Endodermal cell (in vitro differentiated cells): ENCODE measurements at regions not wholly inside any gene's neighbourhood (a gene's known extent, or its start where the extent isn't known, plus 50 kb on each side); places are given as distances from the start of the nearest gene placed in this dataset.

Experiments
- DNase-seq: peaks from one replicate; pipeline ENCODE4 v3.0.0-alpha.2; 2017
- H3K27ac ChIP-seq: 2 replicates; pipeline ENCODE4 v1.5.1; 2013; ENCODE audit warnings: mild to moderate bottlenecking, low read depth, low read length, moderate library complexity
- H3K27me3 ChIP-seq: 2 replicates; pipeline ENCODE4 v1.6.1; 2013; ENCODE audit warnings: mild to moderate bottlenecking, low read length, moderate library complexity; ENCODE audit not compliant: insufficient read depth, control insufficient read depth, poor library complexity, severe bottlenecking
- H3K36me3 ChIP-seq: 2 replicates; pipeline ENCODE4 v1.7.0; 2013; ENCODE audit warnings: mild to moderate bottlenecking, low read length, moderate library complexity; ENCODE audit not compliant: control insufficient read depth, insufficient read depth
- H3K4me1 ChIP-seq: one replicate; pipeline ENCODE4 v1.7.0; 2013; ENCODE audit warnings: low read length; ENCODE audit not compliant: control insufficient read depth, insufficient read depth
- H3K4me3 ChIP-seq: 2 replicates; pipeline ENCODE4 v1.5.1; 2013; ENCODE audit warnings: mild to moderate bottlenecking, low read length, moderate library complexity
- H3K9ac ChIP-seq: 2 replicates; pipeline ENCODE4 v1.6.1; 2013; ENCODE audit warnings: mild to moderate bottlenecking, low read length, moderate library complexity; ENCODE audit not compliant: poor library complexity, severe bottlenecking; ENCODE audit errors: extremely low read depth
- H3K9me3 ChIP-seq: 2 replicates; pipeline ENCODE4 v1.6.1; 2013; ENCODE audit warnings: mild to moderate bottlenecking, low read length, moderate library complexity; ENCODE audit not compliant: control insufficient read depth
- H3K27ac Mint-ChIP-seq: 2 replicates; pipeline ENCODE4 v1.8.0; 2020; ENCODE audit warnings: mixed read lengths
- H3K27me3 Mint-ChIP-seq: 2 replicates; pipeline ENCODE4 v1.8.0; 2021; ENCODE audit warnings: mild to moderate bottlenecking, mixed read lengths; ENCODE audit not compliant: insufficient read depth
- H3K36me3 Mint-ChIP-seq: 2 replicates; pipeline ENCODE4 v1.8.0; 2020; ENCODE audit warnings: low read depth, mixed read lengths
- H3K4me1 Mint-ChIP-seq: 2 replicates; pipeline ENCODE4 v1.8.0; 2020; ENCODE audit warnings: mixed read lengths
- H3K4me3 Mint-ChIP-seq: 2 replicates; pipeline ENCODE4 v1.8.0; 2020; ENCODE audit warnings: mild to moderate bottlenecking, moderate library complexity, mixed read lengths
- H3K9me3 Mint-ChIP-seq: 2 replicates; pipeline ENCODE4 v1.8.0; 2020; ENCODE audit warnings: mild to moderate bottlenecking, mixed read lengths
- WGBS, 2 experiments: methylation state at CpG; one replicate each; pipeline versions ENCODE4 v1.1.5 to v1.1.7; 2013; ENCODE audit warnings: missing lambda C conversion rate in 2 of 2, mixed read lengths in 1 of 2; ENCODE audit not compliant: insufficient coverage in 1 of 2, insufficient read length in 1 of 2; 5-methylcytosine and 5-hydroxymethylcytosine counted together
- TF ChIP-seq, protein P1 (sequence below): fragments of 200-600 bp; sonication (generic); conservative IDR thresholded peaks from 2 replicates; pipeline ENCODE4 v1.5.0; 2021; ENCODE audit warnings: antibody characterized with exemption, mild to moderate bottlenecking

- no peaks in the 10 kb centered on the region for H3K27me3 Mint-ChIP-seq
- no peaks in the 10 kb centered on the region for H3K9me3 Mint-ChIP-seq
- TF ChIP-seq, protein P1, sequence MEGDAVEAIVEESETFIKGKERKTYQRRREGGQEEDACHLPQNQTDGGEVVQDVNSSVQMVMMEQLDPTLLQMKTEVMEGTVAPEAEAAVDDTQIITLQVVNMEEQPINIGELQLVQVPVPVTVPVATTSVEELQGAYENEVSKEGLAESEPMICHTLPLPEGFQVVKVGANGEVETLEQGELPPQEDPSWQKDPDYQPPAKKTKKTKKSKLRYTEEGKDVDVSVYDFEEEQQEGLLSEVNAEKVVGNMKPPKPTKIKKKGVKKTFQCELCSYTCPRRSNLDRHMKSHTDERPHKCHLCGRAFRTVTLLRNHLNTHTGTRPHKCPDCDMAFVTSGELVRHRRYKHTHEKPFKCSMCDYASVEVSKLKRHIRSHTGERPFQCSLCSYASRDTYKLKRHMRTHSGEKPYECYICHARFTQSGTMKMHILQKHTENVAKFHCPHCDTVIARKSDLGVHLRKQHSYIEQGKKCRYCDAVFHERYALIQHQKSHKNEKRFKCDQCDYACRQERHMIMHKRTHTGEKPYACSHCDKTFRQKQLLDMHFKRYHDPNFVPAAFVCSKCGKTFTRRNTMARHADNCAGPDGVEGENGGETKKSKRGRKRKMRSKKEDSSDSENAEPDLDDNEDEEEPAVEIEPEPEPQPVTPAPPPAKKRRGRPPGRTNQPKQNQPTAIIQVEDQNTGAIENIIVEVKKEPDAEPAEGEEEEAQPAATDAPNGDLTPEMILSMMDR, result no peak
Observed at GRCh38 chr6:65803186-65803585, 96.2 kb upstream of the EYS start.

GRCh38 chr6:65799389-65799788, 92.4 kb upstream of the EYS start:
- Histone ChIP-seq H3K9ac (no peak overlapping the region), H3K27me3 (no peaks in the 10 kb centered on the region), H3K36me3 (no peaks in the 10 kb centered on the region), H3K4me3 (no peak overlapping the region), H3K27ac (no peak overlapping the region), H3K4me1 (no peaks in the 10 kb centered on the region), H3K9me3 (no peaks in the 10 kb centered on the region)
- TF ChIP-seq, protein P1, result no peak
- Mint-ChIP-seq H3K4me1 (no peaks in the 10 kb centered on the region), H3K27me3 (no peaks in the 10 kb centered on the region), H3K36me3 (no peaks in the 10 kb centered on the region), H3K9me3 (no peaks in the 10 kb centered on the region), H3K4me3 (no peak overlapping the region), H3K27ac (no peak overlapping the region)
- DNase-seq, result no peak

More at GRCh38 chr6:65803186-65803585, 96.2 kb upstream of the EYS start:
- Histone ChIP-seq H3K27me3 (no peaks in the 10 kb centered on the region), H3K36me3 (no peaks in the 10 kb centered on the region), H3K9ac (no peak overlapping the region), H3K27ac (no peak overlapping the region), H3K4me3 (no peak overlapping the region), H3K4me1 (no peaks in the 10 kb centered on the region), H3K9me3 (no peaks in the 10 kb centered on the region)
- DNase-seq, result no peak
- Mint-ChIP-seq H3K27ac (no peak overlapping the region), H3K4me3 (no peak overlapping the region), H3K36me3 (no peaks in the 10 kb centered on the region), H3K4me1 (no peaks in the 10 kb centered on the region)

- Mint-ChIP-seq H3K9me3 (no peaks in the 10 kb centered on the region), H3K27ac (no peak overlapping the region), H3K27me3 (no peaks in the 10 kb centered on the region), H3K4me1 (no peaks in the 10 kb centered on the region), H3K4me3 (no peak overlapping the region), H3K36me3 (no peaks in the 10 kb centered on the region)
- TF ChIP-seq, protein P1, result no peak
- H3K27me3 ChIP-seq, result no peaks in the 10 kb centered on the region
- 95 to 100% methylated on average over 1 to 3 of the region's 3 CpGs for WGBS, 2 experiments
- no peaks in the 10 kb centered on the region for H3K4me1 ChIP-seq
- H3K4me3 ChIP-seq, result no peak overlapping the region
- DNase-seq, result no peak
- H3K36me3 ChIP-seq, result no peaks in the 10 kb centered on the region
- no peak overlapping the region for H3K9ac ChIP-seq
- no peaks in the 10 kb centered on the region for H3K9me3 ChIP-seq
- H3K27ac ChIP-seq, result no peak overlapping the region
Observed at GRCh38 chr6:65798280-65799014, 91.4 kb upstream of the EYS start.
